Astrocyte of the cerebellum (primary cell): ENCODE measurements at regions not wholly inside any gene's neighbourhood (a gene's known extent, or its start where the extent isn't known, plus 50 kb on each side); places are given as distances from the start of the nearest gene placed in this dataset.

ENCODE experiments used
- DNase-seq: peaks from one replicate; pipeline ENCODE4 v3.0.0-alpha.2; 2011; ENCODE audit warnings: low read depth
- H3K4me3 ChIP-seq: 2 replicates; pipeline ENCODE4 v1.5.1; 2011; ENCODE audit warnings: mild to moderate bottlenecking, low read depth, low read length, moderate library complexity
- CTCF ChIP-seq: IDR thresholded peaks from 2 replicates; pipeline ENCODE4 v1.5.1; 2012; ENCODE audit warnings: low read length, low read depth, moderate library complexity, mild to moderate bottlenecking; ENCODE audit errors: missing control alignments
- in situ Hi-C: cut with HindIII; loops from 2 replicates; pipeline ENCODE4 v1.10.0; 2017; ENCODE audit warnings: low sequenced_read_pairs

- no peak for DNase-seq
- in situ Hi-C loops = no loop called here
- H3K4me3 ChIP-seq = no peak overlapping the region
- no peak for TF ChIP-seq CTCF
Observed at GRCh38 chr6:121499666-121500065, 64.2 kb downstream of the GJA1 start.

GRCh38 chr6:121503589-121503991 is 68.1 kb downstream of the GJA1 start:
- no peak overlapping the region for H3K4me3 ChIP-seq
- no peak for TF ChIP-seq CTCF
- in situ Hi-C loops = no loop called here
- DNase-seq = no peak

GRCh38 chr6:121504227-121504626 is 68.8 kb downstream of the GJA1 start:
- no peak for DNase-seq
- in situ Hi-C loops = no loop called here
- H3K4me3 ChIP-seq = no peak overlapping the region
- no peak for TF ChIP-seq CTCF

- no peak for DNase-seq
- in situ Hi-C loops = no loop called here
- H3K4me3 ChIP-seq = no peak overlapping the region
- no peak for TF ChIP-seq CTCF
Observed at GRCh38 chr6:121505284-121505683, 69.8 kb downstream of the GJA1 start.

GRCh38 chr6:121506761-121507754 is 71.6 kb downstream of the GJA1 start:
- in situ Hi-C loops = no loop called here
- no peak overlapping the region for H3K4me3 ChIP-seq
- no peak for DNase-seq
- TF ChIP-seq CTCF = no peak

GRCh38 chr6:121510568-121511177 is 75.2 kb downstream of the GJA1 start:
- in situ Hi-C loops = no loop called here
- DNase-seq = no peak
- no peak overlapping the region for H3K4me3 ChIP-seq
- TF ChIP-seq CTCF = no peak
